SK-N-SH (cell line): ENCODE measurements at regions not wholly inside any gene's neighbourhood (a gene's known extent, or its start where the extent isn't known, plus 50 kb on each side); places are given as distances from the start of the nearest gene placed in this dataset.

Experiments
- CTCF ChIP-seq: fragments of 200-600 bp; sonication (generic); IDR thresholded peaks from 2 replicates; pipeline ENCODE4 v1.6.1; 2017; ENCODE audit warnings: antibody characterized with exemption, mild to moderate bottlenecking, moderate library complexity
- ELF1 ChIP-seq: IDR thresholded peaks from 2 replicates; pipeline ENCODE4 v1.4.0; 2012
- POLR2AphosphoS5 ChIP-seq: IDR thresholded peaks from 2 replicates; pipeline ENCODE4 v1.6.1; 2012; ENCODE audit warnings: low read depth, low read length
- RAD21 ChIP-seq: IDR thresholded peaks from 2 replicates; pipeline ENCODE4 v1.6.1; 2012; ENCODE audit warnings: mild to moderate bottlenecking, low read length
- SMC3 ChIP-seq: IDR thresholded peaks from 2 replicates; pipeline ENCODE4 v1.6.1; 2012; ENCODE audit warnings: low read depth, low read length, improper control_type of control experiment
- TEAD4 ChIP-seq: IDR thresholded peaks from 2 replicates; pipeline ENCODE4 v1.4.0; 2012; ENCODE audit warnings: mild to moderate bottlenecking, borderline replicate concordance; ENCODE audit not compliant: insufficient read depth

GRCh38 chr7:81594767-81595166, 175.1 kb downstream of the HGF start:
- no peak for TF ChIP-seq CTCF
- TF ChIP-seq SMC3: no peak
- no peak for TF ChIP-seq RAD21
- no peak for TF ChIP-seq POLR2AphosphoS5
- no peak for TF ChIP-seq ELF1
- TF ChIP-seq TEAD4: no peak
